Hepatocyte (in vitro differentiated cells): ENCODE measurements at regions not wholly inside any gene's neighbourhood (a gene's known extent, or its start where the extent isn't known, plus 50 kb on each side); places are given as distances from the start of the nearest gene placed in this dataset.

Experiments
- DNase-seq: peaks from one replicate; pipeline ENCODE4 v3.0.0-alpha.2; 2016; ENCODE audit warnings: low spot score
- H2AFZ ChIP-seq: fragments of 200-600 bp; sonication (generic); 2 replicates; pipeline ENCODE4 v1.6.0; 2016; ENCODE audit warnings: antibody characterized with exemption, mild to moderate bottlenecking
- H3K27ac ChIP-seq: fragments of 200-600 bp; sonication (generic); 2 replicates; pipeline ENCODE4 v1.5.1; 2016; ENCODE audit warnings: mild to moderate bottlenecking
- H3K27me3 ChIP-seq: fragments of 200-600 bp; sonication (generic); 2 replicates; pipeline ENCODE4 v1.6.1; 2016
- H3K36me3 ChIP-seq: fragments of 200-600 bp; sonication (generic); replicated peaks from 2 replicates; pipeline ENCODE4 v1.5.1; 2016; ENCODE audit warnings: low read depth; ENCODE audit not compliant: insufficient read depth
- H3K4me1 ChIP-seq: fragments of 200-600 bp; sonication (generic); 2 replicates; pipeline ENCODE4 v1.5.1; 2016; ENCODE audit warnings: mild to moderate bottlenecking, moderate library complexity; ENCODE audit not compliant: insufficient read depth
- H3K4me2 ChIP-seq: fragments of 200-600 bp; sonication (generic); 2 replicates; pipeline ENCODE4 v1.6.0; 2016
- H3K4me3 ChIP-seq: fragments of 200-600 bp; sonication (generic); 2 replicates; pipeline ENCODE4 v1.5.1; 2016; ENCODE audit warnings: mild to moderate bottlenecking
- H3K79me2 ChIP-seq: fragments of 200-600 bp; sonication (generic); 2 replicates; pipeline ENCODE4 v1.6.0; 2017; ENCODE audit warnings: mild to moderate bottlenecking
- H3K9me2 ChIP-seq: fragments of 200-600 bp; sonication (generic); replicated peaks from 2 replicates; pipeline ENCODE4 v1.6.0; 2017; ENCODE audit warnings: mild to moderate bottlenecking; ENCODE audit not compliant: insufficient read depth
- H3K9me3 ChIP-seq: fragments of 200-600 bp; sonication (generic); 2 replicates; pipeline ENCODE4 v1.5.1; 2016; ENCODE audit warnings: low read depth, mild to moderate bottlenecking
- H4K20me1 ChIP-seq: fragments of 200-600 bp; sonication (generic); 2 replicates; pipeline ENCODE4 v1.6.0; 2016; ENCODE audit warnings: mild to moderate bottlenecking; ENCODE audit not compliant: insufficient read depth, poor library complexity, severe bottlenecking
- EZH2 ChIP-seq: fragments of 200-600 bp; sonication (generic); IDR thresholded peaks from 2 replicates; pipeline ENCODE4 v1.6.1; 2016; ENCODE audit warnings: antibody characterized with exemption, mild to moderate bottlenecking, borderline replicate concordance
- EZH2phosphoT487 ChIP-seq: fragments of 200-600 bp; sonication (generic); IDR thresholded peaks from one replicate; pipeline ENCODE4 v1.6.1; 2018; ENCODE audit warnings: antibody characterized with exemption, mild to moderate bottlenecking, low read depth, moderate library complexity; ENCODE audit not compliant: unreplicated experiment, severe bottlenecking
- WGBS: methylation state at CpG from one replicate; pipeline ENCODE4 v1.1.6; 2016; ENCODE audit warnings: low lambda C conversion rate; ENCODE audit errors: missing lambda C conversion rate; 5-methylcytosine and 5-hydroxymethylcytosine counted together
- TF ChIP-seq, protein P1 (sequence below): fragments of 200-600 bp; sonication (generic); IDR thresholded peaks from 2 replicates; pipeline ENCODE4 v1.5.1; 2016; ENCODE audit warnings: antibody characterized with exemption, mild to moderate bottlenecking; ENCODE audit not compliant: poor library complexity

DNA sequence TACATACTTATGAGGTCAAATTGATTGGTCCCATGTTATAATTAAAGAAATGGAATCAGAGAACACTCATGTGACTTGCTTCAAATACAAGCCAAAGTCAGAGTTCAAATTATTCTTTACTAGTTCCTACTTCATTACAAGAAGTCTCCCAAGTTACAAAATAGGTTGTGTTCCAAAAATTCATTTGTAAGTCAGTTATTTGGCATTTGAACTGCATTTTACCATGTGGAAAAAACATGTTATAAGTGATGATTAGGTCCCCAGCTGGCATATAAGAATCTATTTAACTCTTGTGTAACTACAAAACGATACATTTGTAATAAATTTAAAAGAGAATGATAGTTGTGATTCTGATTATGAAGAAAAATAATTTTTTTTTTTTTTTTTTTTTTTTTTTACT is 124.1 kb downstream of the DISP1 start:
- no peaks in the 10 kb centered on the region for H4K20me1 ChIP-seq
- 100% methylated on average over 1 of the region's 1 CpG for WGBS
- H3K27me3 ChIP-seq: no peaks in the 10 kb centered on the region
- DNase-seq: no peak
- H3K36me3 ChIP-seq: no peaks in the 10 kb centered on the region
- no peak overlapping the region for H3K27ac ChIP-seq
- H2AFZ ChIP-seq: no peak overlapping the region
- peaks cover 26% of the 10 kb centered on the region for H3K79me2 ChIP-seq
- no peak overlapping the region for H3K4me2 ChIP-seq
- H3K9me3 ChIP-seq: no peaks in the 10 kb centered on the region
- H3K9me2 ChIP-seq: no peaks in the 10 kb centered on the region
- no peaks in the 10 kb centered on the region for H3K4me1 ChIP-seq
- no peak for TF ChIP-seq EZH2phosphoT487
- TF ChIP-seq, protein P1, sequence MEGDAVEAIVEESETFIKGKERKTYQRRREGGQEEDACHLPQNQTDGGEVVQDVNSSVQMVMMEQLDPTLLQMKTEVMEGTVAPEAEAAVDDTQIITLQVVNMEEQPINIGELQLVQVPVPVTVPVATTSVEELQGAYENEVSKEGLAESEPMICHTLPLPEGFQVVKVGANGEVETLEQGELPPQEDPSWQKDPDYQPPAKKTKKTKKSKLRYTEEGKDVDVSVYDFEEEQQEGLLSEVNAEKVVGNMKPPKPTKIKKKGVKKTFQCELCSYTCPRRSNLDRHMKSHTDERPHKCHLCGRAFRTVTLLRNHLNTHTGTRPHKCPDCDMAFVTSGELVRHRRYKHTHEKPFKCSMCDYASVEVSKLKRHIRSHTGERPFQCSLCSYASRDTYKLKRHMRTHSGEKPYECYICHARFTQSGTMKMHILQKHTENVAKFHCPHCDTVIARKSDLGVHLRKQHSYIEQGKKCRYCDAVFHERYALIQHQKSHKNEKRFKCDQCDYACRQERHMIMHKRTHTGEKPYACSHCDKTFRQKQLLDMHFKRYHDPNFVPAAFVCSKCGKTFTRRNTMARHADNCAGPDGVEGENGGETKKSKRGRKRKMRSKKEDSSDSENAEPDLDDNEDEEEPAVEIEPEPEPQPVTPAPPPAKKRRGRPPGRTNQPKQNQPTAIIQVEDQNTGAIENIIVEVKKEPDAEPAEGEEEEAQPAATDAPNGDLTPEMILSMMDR: no peak
- no peak for TF ChIP-seq EZH2
- no peak overlapping the region for H3K4me3 ChIP-seq

DNA sequence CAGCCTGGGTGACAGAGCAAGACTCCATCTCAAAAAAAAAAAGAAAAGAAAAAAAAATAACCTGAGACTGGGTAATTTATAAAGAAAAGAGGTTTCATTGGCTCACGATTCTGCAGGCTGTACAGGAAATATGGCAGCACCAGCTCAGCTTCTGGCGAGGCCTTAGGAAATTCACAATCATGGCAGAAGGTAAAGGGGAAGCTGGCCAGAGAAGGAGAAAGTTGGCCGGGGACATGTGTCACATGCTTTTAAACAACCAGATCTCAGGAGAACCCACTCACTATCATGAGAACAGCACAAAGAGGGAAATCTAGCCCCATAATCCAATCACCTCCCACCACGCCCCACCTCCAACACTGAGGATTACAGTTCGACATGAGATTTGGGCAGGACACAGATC is 125.3 kb downstream of the DISP1 start:
- H4K20me1 ChIP-seq: no peaks in the 10 kb centered on the region
- no peaks in the 10 kb centered on the region for H3K36me3 ChIP-seq
- H3K4me3 ChIP-seq: no peak overlapping the region
- no peaks in the 10 kb centered on the region for H3K4me1 ChIP-seq
- H3K27ac ChIP-seq: no peak overlapping the region
- DNase-seq: no peak
- no peak overlapping the region for H3K4me2 ChIP-seq
- H3K27me3 ChIP-seq: no peaks in the 10 kb centered on the region
- no peaks in the 10 kb centered on the region for H3K9me3 ChIP-seq
- H3K79me2 ChIP-seq: peaks cover 26% of the 10 kb centered on the region
- TF ChIP-seq EZH2phosphoT487 (no peak), EZH2 (no peak)
- TF ChIP-seq, protein P1: no peak
- H2AFZ ChIP-seq: no peak overlapping the region
- H3K9me2 ChIP-seq: no peaks in the 10 kb centered on the region
- WGBS: 92% methylated on average over 5 of the region's 5 CpGs

DNA sequence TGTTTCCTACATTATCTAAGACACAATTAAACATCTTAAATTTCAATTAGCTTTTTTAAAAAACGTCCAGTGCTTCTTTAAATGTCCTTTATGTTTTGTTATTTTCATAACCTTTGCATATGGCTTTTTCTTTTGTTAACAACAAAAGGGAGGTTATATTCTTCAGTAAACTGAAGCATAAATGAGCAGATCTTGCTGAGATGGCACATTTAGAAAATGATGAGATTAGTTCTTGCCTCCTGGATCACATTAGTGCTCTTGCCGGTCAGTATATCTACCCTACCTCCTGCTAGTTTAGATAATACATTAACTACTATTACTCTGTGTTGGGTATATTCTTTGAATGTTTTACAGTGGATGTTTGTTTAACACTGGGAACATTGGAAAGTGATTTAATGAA is 126.1 kb downstream of the DISP1 start:
- DNase-seq: no peak
- Histone ChIP-seq H3K4me2 (no peak overlapping the region), H3K9me2 (no peaks in the 10 kb centered on the region), H3K4me3 (no peak overlapping the region), H3K36me3 (no peaks in the 10 kb centered on the region), H3K27me3 (no peaks in the 10 kb centered on the region), H2AFZ (no peak overlapping the region), H3K4me1 (no peaks in the 10 kb centered on the region), H3K79me2 (peaks cover 32% of the 10 kb centered on the region), H4K20me1 (no peaks in the 10 kb centered on the region), H3K9me3 (no peaks in the 10 kb centered on the region), H3K27ac (no peak overlapping the region)
- WGBS: 66% methylated on average over 2 of the region's 2 CpGs
- TF ChIP-seq, protein P1: no peak
- TF ChIP-seq EZH2phosphoT487 (no peak), EZH2 (no peak)

DNA sequence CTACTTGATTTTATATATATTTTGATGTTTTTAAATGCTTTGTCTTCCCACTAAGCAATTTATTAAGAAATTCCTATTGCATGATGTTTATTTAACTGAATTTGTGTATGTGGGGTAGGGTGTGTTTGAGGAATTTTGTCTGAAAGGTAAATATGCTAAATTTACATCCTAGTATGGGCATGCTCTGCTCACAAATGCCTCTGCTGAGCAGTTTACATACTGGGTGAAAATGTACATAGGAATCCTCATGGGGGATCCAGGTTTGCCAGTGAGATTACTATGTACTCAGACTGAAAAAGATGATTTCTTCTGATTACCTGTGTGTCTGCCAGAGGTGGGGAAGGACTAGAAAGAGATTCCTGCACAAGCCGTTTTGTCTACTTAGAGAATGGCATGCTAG is 126.6 kb downstream of the DISP1 start:
- no peak overlapping the region for H2AFZ ChIP-seq

More for the DNA sequence above, 126.6 kb downstream of the DISP1 start:
- Histone ChIP-seq H4K20me1 (no peaks in the 10 kb centered on the region), H3K9me2 (no peaks in the 10 kb centered on the region), H3K36me3 (no peaks in the 10 kb centered on the region), H3K4me2 (no peak overlapping the region), H3K27ac (no peak overlapping the region), H3K4me3 (no peak overlapping the region), H3K9me3 (no peaks in the 10 kb centered on the region), H3K79me2 (peaks cover 32% of the 10 kb centered on the region), H3K4me1 (no peaks in the 10 kb centered on the region), H3K27me3 (no peaks in the 10 kb centered on the region)
- WGBS: 93% methylated on average over 1 of the region's 1 CpG
- TF ChIP-seq, protein P1: no peak
- TF ChIP-seq EZH2 (no peak), EZH2phosphoT487 (no peak)
- DNase-seq: no peak
